Ishikawa (cell line): ENCODE measurements at regions not wholly inside any gene's neighbourhood (a gene's known extent, or its start where the extent isn't known, plus 50 kb on each side); places are given as distances from the start of the nearest gene placed in this dataset.

Source experiments
- CEBPB ChIP-seq: IDR thresholded peaks from 2 replicates; pipeline ENCODE4 v1.6.1; 2012
- CREB1 ChIP-seq: IDR thresholded peaks from 2 replicates; pipeline ENCODE4 v1.6.1; 2012; ENCODE audit warnings: low read depth
- EGR1 ChIP-seq: IDR thresholded peaks from 2 replicates; pipeline ENCODE4 v1.6.1; 2012
- EP300 ChIP-seq: IDR thresholded peaks from 2 replicates; pipeline ENCODE4 v1.6.1; 2012; ENCODE audit warnings: borderline replicate concordance
- FOXM1 ChIP-seq: IDR thresholded peaks from 2 replicates; pipeline ENCODE4 v1.6.1; 2012; ENCODE audit warnings: low read depth, borderline replicate concordance
- NFIC ChIP-seq: IDR thresholded peaks from 2 replicates; pipeline ENCODE4 v1.6.1; 2012
- RAD21 ChIP-seq: IDR thresholded peaks from 2 replicates; pipeline ENCODE4 v1.6.1; 2012; ENCODE audit warnings: low read depth
- TAF1 ChIP-seq: IDR thresholded peaks from 2 replicates; pipeline ENCODE4 v1.6.1; 2012; ENCODE audit warnings: low read depth, mild to moderate bottlenecking
- TCF12 ChIP-seq: IDR thresholded peaks from 2 replicates; pipeline ENCODE4 v1.6.1; 2012; ENCODE audit warnings: low read depth
- TEAD4 ChIP-seq: IDR thresholded peaks from 2 replicates; pipeline ENCODE4 v1.6.1; 2012
- YY1 ChIP-seq: IDR thresholded peaks from 2 replicates; pipeline ENCODE4 v1.6.1; 2012; ENCODE audit warnings: low read depth
- ZBTB7A ChIP-seq: IDR thresholded peaks from 2 replicates; pipeline ENCODE4 v1.6.1; 2012; ENCODE audit warnings: low read depth
- TF ChIP-seq, protein P1 (sequence below): IDR thresholded peaks from 2 replicates; pipeline ENCODE4 v1.6.1; 2012
- TF ChIP-seq, protein P2 (sequence below): IDR thresholded peaks from 2 replicates; pipeline ENCODE4 v1.6.1; 2012; ENCODE audit warnings: low read depth, mild to moderate bottlenecking
- TF ChIP-seq, protein P3 (sequence below): IDR thresholded peaks from 2 replicates; pipeline ENCODE4 v1.6.1; 2012

DNA sequence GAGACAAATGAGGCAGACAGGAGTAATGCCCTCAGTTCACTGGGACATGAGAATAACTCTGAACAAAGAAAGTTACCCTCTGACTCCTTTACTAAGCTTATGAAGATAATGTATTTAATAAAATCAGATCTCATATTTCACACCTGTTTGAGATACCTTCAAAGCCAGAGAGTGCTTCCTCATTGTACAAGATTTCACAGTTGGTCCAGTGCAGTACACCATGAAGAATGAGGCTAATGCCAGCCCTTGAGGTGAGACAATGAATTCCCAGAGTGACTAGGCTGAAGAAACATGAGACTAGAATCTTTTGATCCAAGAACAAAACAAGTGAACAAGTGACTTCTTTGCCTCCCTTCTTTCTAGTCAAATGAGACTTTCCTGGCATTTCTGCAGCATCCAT, 1133.8 kb downstream of the TUSC7 start:
- TF ChIP-seq CEBPB (no peak; the same call in 1 of the 2 replicates), TEAD4 (peak; percentile 67), FOXM1 (peak; percentile 81), NFIC (peak; percentile 79), YY1 (no peak), EP300 (peak; percentile 89), TCF12 (peak; percentile 88)
- TF ChIP-seq, protein P1, sequence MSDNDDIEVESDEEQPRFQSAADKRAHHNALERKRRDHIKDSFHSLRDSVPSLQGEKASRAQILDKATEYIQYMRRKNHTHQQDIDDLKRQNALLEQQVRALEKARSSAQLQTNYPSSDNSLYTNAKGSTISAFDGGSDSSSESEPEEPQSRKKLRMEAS, result peak; percentile 35; the same call in 1 of the 2 replicates

DNA sequence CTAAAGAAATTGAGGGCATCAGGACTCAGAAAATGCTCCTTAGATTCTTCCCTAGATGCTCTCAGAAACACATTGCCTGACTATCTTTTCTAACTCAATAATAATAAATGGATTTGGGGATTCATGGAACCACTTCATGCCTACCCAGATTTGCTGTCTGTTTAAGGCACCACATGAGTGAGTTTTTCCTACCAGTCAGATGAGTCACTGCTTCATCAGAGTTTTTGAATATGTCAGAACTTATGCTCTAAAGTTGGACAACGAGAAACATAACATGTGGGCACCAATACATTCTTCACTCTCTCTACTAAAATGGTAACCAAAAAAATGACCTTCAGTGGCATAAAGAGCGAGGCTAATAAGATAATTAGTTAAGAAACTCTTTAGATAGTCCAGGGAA, 1135.1 kb downstream of the TUSC7 start:
- no peak for TF ChIP-seq CEBPB

DNA sequence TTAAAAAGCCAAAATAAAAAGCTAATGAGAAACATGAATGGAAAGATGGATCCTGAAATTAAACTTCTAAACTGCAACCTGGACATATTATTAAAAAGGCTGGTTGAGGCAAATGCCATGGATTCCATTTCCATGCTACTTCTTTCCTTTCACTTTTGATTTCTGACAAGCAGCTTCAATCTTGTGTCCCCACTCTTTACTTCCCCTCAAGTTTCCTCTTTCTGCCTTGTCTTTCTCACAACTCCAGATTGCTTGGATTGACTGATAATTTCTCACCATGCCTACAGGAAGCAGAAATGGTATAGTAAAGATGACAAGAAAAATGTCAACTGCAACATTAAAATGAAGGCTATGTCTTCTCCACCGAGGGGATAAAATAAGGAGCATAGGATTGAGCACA, 1136.7 kb downstream of the TUSC7 start:
- TF ChIP-seq CEBPB (no peak), CREB1 (no peak), TAF1 (no peak), TEAD4 (no peak), TCF12 (no peak), RAD21 (no peak), FOXM1 (no peak), EGR1 (no peak), EP300 (no peak), NFIC (no peak), ZBTB7A (no peak), YY1 (no peak)
- TF ChIP-seq, protein P2, sequence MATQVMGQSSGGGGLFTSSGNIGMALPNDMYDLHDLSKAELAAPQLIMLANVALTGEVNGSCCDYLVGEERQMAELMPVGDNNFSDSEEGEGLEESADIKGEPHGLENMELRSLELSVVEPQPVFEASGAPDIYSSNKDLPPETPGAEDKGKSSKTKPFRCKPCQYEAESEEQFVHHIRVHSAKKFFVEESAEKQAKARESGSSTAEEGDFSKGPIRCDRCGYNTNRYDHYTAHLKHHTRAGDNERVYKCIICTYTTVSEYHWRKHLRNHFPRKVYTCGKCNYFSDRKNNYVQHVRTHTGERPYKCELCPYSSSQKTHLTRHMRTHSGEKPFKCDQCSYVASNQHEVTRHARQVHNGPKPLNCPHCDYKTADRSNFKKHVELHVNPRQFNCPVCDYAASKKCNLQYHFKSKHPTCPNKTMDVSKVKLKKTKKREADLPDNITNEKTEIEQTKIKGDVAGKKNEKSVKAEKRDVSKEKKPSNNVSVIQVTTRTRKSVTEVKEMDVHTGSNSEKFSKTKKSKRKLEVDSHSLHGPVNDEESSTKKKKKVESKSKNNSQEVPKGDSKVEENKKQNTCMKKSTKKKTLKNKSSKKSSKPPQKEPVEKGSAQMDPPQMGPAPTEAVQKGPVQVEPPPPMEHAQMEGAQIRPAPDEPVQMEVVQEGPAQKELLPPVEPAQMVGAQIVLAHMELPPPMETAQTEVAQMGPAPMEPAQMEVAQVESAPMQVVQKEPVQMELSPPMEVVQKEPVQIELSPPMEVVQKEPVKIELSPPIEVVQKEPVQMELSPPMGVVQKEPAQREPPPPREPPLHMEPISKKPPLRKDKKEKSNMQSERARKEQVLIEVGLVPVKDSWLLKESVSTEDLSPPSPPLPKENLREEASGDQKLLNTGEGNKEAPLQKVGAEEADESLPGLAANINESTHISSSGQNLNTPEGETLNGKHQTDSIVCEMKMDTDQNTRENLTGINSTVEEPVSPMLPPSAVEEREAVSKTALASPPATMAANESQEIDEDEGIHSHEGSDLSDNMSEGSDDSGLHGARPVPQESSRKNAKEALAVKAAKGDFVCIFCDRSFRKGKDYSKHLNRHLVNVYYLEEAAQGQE, result no peak
- TF ChIP-seq, protein P1, result no peak
- TF ChIP-seq, protein P3, sequence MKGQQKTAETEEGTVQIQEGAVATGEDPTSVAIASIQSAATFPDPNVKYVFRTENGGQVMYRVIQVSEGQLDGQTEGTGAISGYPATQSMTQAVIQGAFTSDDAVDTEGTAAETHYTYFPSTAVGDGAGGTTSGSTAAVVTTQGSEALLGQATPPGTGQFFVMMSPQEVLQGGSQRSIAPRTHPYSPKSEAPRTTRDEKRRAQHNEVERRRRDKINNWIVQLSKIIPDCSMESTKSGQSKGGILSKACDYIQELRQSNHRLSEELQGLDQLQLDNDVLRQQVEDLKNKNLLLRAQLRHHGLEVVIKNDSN, result no peak

DNA sequence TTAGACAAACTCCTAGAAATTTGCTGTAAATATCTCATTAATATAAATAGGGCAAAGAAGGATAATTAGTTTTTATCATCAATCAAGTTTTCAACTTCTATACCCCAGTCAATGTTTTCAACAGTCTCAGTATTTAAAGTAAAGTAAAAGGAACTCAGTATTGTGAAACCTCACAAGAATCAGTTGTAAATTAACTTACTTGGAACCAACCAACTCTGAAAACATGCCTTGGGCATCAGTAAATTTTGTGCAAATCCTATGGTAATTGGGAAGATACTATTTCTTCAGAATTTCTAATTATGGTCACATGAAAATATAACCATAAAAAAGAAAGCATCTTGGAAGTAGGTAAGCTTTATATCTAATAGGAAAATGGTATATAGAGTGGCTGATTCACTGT, 1139.0 kb downstream of the TUSC7 start:
- TF ChIP-seq EP300, result no peak
- no peak for TF ChIP-seq YY1
- no peak for TF ChIP-seq TCF12
- no peak for TF ChIP-seq CEBPB
- TF ChIP-seq, protein P3, result no peak
- TF ChIP-seq NFIC, result no peak

DNA sequence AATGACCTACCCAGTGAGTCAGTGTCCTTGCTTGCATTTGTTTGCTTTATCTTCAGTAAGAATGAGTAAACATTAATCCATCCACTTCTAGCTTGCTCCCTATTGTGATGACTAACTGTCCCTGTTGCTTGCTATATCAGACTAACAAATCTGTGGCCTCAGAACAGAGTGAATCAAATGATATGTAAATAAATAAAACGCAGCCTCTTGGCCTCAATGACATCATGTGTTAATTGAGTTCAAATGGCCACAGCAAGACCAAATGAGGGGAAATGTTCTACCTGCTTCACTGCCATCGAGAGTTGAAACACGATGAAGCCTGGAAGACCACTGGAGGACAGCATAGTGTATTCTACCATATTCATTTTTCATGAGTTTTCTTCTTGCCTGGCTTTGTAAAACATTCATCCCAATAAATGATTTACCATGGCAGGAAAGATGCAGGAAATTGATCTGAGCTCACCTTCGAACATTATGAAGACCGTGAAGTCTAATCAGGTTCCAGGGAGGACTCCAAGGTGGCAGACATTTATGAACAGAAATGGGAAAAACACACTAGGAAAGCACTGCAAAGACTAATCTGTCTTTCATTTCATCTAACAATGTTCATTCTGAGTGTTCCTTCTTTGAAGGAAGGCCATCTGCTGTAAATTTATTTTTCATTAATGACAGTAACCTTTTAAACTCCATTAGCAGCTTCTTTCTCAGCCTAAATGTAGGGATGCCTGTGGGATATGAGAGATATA, 1144.5 kb downstream of the TUSC7 start:
- TF ChIP-seq TAF1 (no peak), CREB1 (no peak), CEBPB (no peak), NFIC (no peak)
- TF ChIP-seq, protein P2, result no peak

DNA sequence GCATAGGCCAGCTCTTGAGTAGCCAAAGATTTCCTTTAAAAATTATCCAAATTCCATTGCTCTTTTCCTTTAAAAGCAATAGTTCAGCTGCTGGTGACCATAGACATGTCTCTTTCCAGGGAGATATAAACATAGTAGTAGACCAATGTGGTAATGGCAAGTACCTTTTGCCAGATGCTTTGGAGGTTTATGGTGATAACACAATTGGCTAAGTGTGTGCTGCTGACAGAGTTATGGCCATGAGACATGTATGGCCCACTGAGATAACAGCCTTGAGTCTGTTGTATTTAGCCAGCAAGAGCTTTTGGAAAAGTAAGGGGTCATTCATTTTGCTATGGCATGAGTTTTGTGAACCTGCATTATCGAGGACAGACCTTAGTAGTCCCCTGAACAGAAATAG, 1146.8 kb downstream of the TUSC7 start:
- no peak for TF ChIP-seq YY1
- no peak for TF ChIP-seq CREB1
- no peak for TF ChIP-seq EGR1
- no peak for TF ChIP-seq CEBPB
- TF ChIP-seq, protein P2, result no peak
- no peak for TF ChIP-seq RAD21
- TF ChIP-seq TEAD4, result no peak
- no peak for TF ChIP-seq TAF1
- TF ChIP-seq TCF12, result no peak
- TF ChIP-seq, protein P1, result no peak
- TF ChIP-seq EP300, result no peak
- TF ChIP-seq, protein P3, result no peak
- TF ChIP-seq ZBTB7A, result no peak
- TF ChIP-seq FOXM1, result no peak
- TF ChIP-seq NFIC, result no peak
